GM12801 (cell line): ENCODE measurements at regions not wholly inside any gene's neighbourhood (a gene's known extent, or its start where the extent isn't known, plus 50 kb on each side); places are given as distances from the start of the nearest gene placed in this dataset.

ENCODE experiments used
- TF ChIP-seq, protein P1 (sequence below): IDR thresholded peaks from one replicate; pipeline ENCODE4 v1.5.1; 2011; ENCODE audit warnings: control low read depth; ENCODE audit not compliant: insufficient read length; ENCODE audit errors: extremely low read depth

DNA sequence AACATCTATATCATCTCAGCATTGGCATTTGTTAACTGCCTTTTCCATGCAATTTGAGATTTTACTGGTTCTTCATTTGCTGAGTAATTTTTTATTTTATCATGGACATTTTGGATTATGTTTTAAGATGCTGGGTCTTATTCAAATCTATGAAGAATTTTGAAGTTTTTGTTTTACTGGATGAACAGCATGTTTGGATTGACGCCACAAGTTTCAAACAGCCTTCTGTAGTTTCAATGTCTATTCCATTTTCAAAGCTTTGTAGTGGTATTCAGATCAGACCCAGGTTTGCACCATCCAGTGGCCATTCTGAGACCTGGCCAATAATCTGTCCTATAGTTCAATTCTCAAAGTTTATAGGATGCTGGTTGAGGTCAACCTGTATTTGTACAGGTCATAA is 148.4 kb upstream of the STMND1 start:
- TF ChIP-seq, protein P1, sequence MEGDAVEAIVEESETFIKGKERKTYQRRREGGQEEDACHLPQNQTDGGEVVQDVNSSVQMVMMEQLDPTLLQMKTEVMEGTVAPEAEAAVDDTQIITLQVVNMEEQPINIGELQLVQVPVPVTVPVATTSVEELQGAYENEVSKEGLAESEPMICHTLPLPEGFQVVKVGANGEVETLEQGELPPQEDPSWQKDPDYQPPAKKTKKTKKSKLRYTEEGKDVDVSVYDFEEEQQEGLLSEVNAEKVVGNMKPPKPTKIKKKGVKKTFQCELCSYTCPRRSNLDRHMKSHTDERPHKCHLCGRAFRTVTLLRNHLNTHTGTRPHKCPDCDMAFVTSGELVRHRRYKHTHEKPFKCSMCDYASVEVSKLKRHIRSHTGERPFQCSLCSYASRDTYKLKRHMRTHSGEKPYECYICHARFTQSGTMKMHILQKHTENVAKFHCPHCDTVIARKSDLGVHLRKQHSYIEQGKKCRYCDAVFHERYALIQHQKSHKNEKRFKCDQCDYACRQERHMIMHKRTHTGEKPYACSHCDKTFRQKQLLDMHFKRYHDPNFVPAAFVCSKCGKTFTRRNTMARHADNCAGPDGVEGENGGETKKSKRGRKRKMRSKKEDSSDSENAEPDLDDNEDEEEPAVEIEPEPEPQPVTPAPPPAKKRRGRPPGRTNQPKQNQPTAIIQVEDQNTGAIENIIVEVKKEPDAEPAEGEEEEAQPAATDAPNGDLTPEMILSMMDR = no peak

GRCh38 chr6:16950825-16951495 is 150.9 kb upstream of the STMND1 start:
- TF ChIP-seq, protein P1 = no peak

GRCh38 chr6:16950302-16950701 is 151.5 kb upstream of the STMND1 start:
- TF ChIP-seq, protein P1 = no peak

DNA sequence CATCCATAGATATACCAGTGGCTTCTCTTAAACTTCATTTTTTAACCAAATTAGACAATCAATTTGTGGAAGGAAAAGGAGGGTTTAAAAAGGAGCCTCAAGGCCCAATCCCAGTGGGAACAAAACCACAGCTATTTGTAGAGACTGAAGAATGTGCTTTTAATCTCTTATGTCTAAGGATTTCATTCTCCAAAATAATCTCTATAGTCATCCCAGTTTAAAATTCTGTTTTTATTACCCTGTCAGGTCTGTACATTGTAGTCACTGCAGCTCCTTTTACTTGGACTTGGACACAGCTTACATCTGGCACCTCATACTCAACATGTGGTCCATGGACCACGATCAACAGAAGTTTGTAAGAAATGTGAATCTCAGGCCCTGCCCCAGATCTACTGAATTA is 152.1 kb upstream of the STMND1 start:
- TF ChIP-seq, protein P1 = no peak

GRCh38 chr6:16948396-16948795 is 153.5 kb upstream of the STMND1 start:
- TF ChIP-seq, protein P1 = no peak

DNA sequence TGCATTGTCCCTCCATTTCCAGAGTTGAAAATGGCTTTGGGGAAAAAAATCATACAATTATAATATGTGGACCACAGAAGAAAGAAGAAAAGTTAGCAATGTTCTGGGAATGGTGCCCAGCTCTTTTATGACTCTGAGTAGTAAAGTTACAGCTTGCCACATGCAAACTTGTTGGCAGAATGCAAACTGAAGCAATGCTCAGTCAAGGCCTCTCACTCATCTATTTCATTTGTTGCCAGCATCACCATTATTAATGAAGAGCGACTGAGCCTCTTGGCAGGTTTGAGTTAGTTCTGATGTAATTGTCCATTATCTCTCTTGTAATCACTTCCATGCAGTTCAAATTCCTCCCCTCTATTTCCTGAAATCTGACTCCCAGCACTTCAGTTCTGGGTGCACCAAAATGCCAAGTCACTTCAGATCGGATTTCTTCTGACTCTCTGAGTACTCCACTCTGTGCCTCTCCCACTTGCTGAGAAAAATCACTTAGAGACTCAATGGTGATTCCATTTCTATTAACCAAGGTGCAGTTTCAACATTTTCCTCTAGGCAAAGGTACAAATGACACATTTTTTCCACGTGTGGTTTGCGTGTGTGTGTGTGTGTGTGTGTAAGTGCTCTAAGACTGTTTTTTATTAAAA is 154.4 kb upstream of the STMND1 start:
- TF ChIP-seq, protein P1 = no peak

DNA sequence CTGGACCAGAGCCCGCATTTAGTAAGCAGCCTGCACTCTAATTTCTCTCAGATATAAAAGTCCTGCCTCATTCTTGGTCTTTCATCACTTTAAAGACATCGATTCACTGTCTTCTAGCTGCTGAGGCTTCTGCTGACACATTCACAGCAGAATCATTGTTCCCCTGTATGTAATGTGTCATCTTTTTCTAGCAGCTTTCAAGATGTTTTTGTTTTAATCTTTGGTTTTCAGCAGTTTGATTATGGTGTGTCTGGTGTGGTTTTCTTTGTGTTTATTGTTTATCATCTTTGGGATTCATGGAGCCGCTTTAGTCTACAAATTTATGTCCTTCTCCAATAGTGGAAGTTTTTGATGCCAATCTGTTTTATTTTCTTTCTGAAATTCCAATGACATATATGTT is 157.3 kb upstream of the STMND1 start:
- TF ChIP-seq, protein P1 = no peak
